Esophagus muscularis mucosa (tissue), 4 donors: ENCODE measurements at regions not wholly inside any gene's neighbourhood (a gene's known extent, or its start where the extent isn't known, plus 50 kb on each side); places are given as distances from the start of the nearest gene placed in this dataset.
"Not testable (repeated sequence)": the region's sequence is repeated elsewhere in the genome, so short reads cannot be mapped to it uniquely, and the experiment has no call there.

Experiments
- DNase-seq: peaks from one replicate; pipeline ENCODE4 v3.0.0-alpha.2; 2017; ENCODE audit errors: extremely low spot score
- H3K27ac ChIP-seq, 4 donors: fragments of 200-600 bp; sonication (generic); replicated peaks in 1 of 4; 1 replicate in 3 of 4; 2 replicates in 1 of 4; pipeline ENCODE4 v1.5.1; 2016 to 2019; ENCODE audit warnings: mild to moderate bottlenecking in 1 of 4
- H3K27me3 ChIP-seq, 4 donors: fragments of 200-600 bp; sonication (generic); one replicate each; pipeline versions ENCODE4 v1.5.1 to v1.6.0; 2016 to 2019
- H3K36me3 ChIP-seq, 4 donors: fragments of 200-600 bp; sonication (generic); one replicate each; pipeline ENCODE4 v1.5.1; 2016 to 2019
- H3K4me1 ChIP-seq, 4 donors: fragments of 200-600 bp; sonication (generic); one replicate each; pipeline ENCODE4 v1.5.1; 2016 to 2019
- H3K4me3 ChIP-seq, 4 donors: fragments of 200-600 bp; sonication (generic); 1 replicate in 2 of 4; 2 replicates in 2 of 4; pipeline ENCODE4 v1.5.1; 2016 to 2019; ENCODE audit warnings: mild to moderate bottlenecking in 4 of 4, moderate library complexity in 1 of 4
- H3K9me3 ChIP-seq, 4 donors: fragments of 200-600 bp; sonication (generic); 1 replicate in 3 of 4; 2 replicates in 1 of 4; pipeline ENCODE4 v1.5.1; 2016 to 2019
- CTCF ChIP-seq, 3 experiments: fragments of 200-600 bp in 2 of 3; fragments of 450-650 bp in 1 of 3; sonication (generic) in 2 of 3; IDR thresholded peaks; one replicate each; pipeline ENCODE4 v1.5.1; 2017 to 2019; ENCODE audit warnings: antibody characterized with exemption in 3 of 3, mild to moderate bottlenecking in 2 of 3, moderate library complexity in 1 of 3
- EP300 ChIP-seq: sonication (generic); formaldehyde crosslinking; IDR thresholded peaks from one replicate; pipeline ENCODE4 v1.6.1; 2017; ENCODE audit warnings: antibody characterized with exemption
- POLR2A ChIP-seq: fragments of 450-650 bp; IDR thresholded peaks from one replicate; pipeline ENCODE4 v1.6.1; 2017; ENCODE audit warnings: antibody characterized with exemption, moderate library complexity, mild to moderate bottlenecking, low read depth
- POLR2AphosphoS5 ChIP-seq, 2 donors: sonication (generic); formaldehyde crosslinking; IDR thresholded peaks; one replicate each; pipeline ENCODE4 v1.6.1; 2017; ENCODE audit warnings: antibody characterized with exemption in 2 of 2
- WGBS: methylation state at CpG from one replicate; pipeline ENCODE4 v1.1.5; 2018; 5-methylcytosine and 5-hydroxymethylcytosine counted together
- intact Hi-C: fragments of 100-400 bp; cut with DNase I; formaldehyde crosslinking; loops from one replicate; pipeline ENCODE4 v1.15.1; 2023

GRCh38 chr4:148557793-148558192 lies 115.6 kb upstream of the NR3C2 start:
- 85% methylated on average over 3 of the region's 3 CpGs for WGBS
- no peaks in the 10 kb centered on the region for H3K4me1 ChIP-seq
- DNase-seq = no peak
- intact Hi-C loops = no loop called here
- no peaks in the 10 kb centered on the region for H3K36me3 ChIP-seq
- TF ChIP-seq POLR2AphosphoS5 (IDR thresholded peaks at IDR 0.05) (no peak), POLR2A (no peak), CTCF (IDR thresholded peaks at IDR 0.05) (no peak)
- H3K4me3 ChIP-seq = no peak overlapping the region
- H3K9me3 ChIP-seq = no peaks in the 10 kb centered on the region
- no peaks in the 10 kb centered on the region for H3K27me3 ChIP-seq
- H3K27ac ChIP-seq = no peak overlapping the region

- no peak for TF ChIP-seq CTCF (IDR thresholded peaks at IDR 0.05)
- no peak for TF ChIP-seq EP300
- TF ChIP-seq POLR2A = no peak
- TF ChIP-seq POLR2AphosphoS5 (IDR thresholded peaks at IDR 0.05) = no peak
- 97% methylated on average over 1 of the region's 1 CpG for whole genome bisulfite sequencing
- no peaks in the 10 kb centered on the region for H3K36me3 ChIP-seq
- intact Hi-C loops = no loop called here
- no peaks in the 10 kb centered on the region for H3K4me1 ChIP-seq
- no peaks in the 10 kb centered on the region for H3K27me3 ChIP-seq
- H3K4me3 ChIP-seq = no peak overlapping the region
- no peaks in the 10 kb centered on the region for H3K9me3 ChIP-seq
- no peak for DNase-seq
- H3K27ac ChIP-seq = no peak overlapping the region
These were observed 108.6 kb upstream of the NR3C2 start for GRCh38 chr4:148550788-148551187.

GRCh38 chr4:148542922-148543623 lies 100.9 kb upstream of the NR3C2 start:
- Histone ChIP-seq H3K4me1 (no peaks in the 10 kb centered on the region), H3K27ac (no peak overlapping the region), H3K27me3 (no peaks in the 10 kb centered on the region), H3K36me3 (no peaks in the 10 kb centered on the region), H3K4me3 (no peak overlapping the region), H3K9me3 (no peaks in the 10 kb centered on the region)
- no peak for TF ChIP-seq POLR2AphosphoS5 (IDR thresholded peaks at IDR 0.05)
- TF ChIP-seq POLR2A = no peak
- no peak for TF ChIP-seq CTCF (IDR thresholded peaks at IDR 0.05)
- no peak for TF ChIP-seq EP300
- intact Hi-C loops = no loop called here
- 94% methylated on average over 4 of the region's 4 CpGs for WGBS
- DNase-seq = no peak

- no peaks in the 10 kb centered on the region for H3K27me3 ChIP-seq
- H3K4me3 ChIP-seq = no peak overlapping the region
- H3K4me1 ChIP-seq = no peaks in the 10 kb centered on the region
- H3K27ac ChIP-seq = no peak overlapping the region
- no peak for TF ChIP-seq EP300
- no peaks in the 10 kb centered on the region for H3K36me3 ChIP-seq
- 56% methylated on average over 4 of the region's 4 CpGs for WGBS
- no peaks in the 10 kb centered on the region for H3K9me3 ChIP-seq
- no peak for DNase-seq
- intact Hi-C loops = no loop called here
These were observed 98.6 kb upstream of the NR3C2 start for GRCh38 chr4:148540622-148541326.

GRCh38 chr4:148539387-148539786 lies 97.2 kb upstream of the NR3C2 start:
- Histone ChIP-seq H3K27me3 (no peaks in the 10 kb centered on the region), H3K27ac (no peak overlapping the region), H3K36me3 (no peaks in the 10 kb centered on the region), H3K4me1 (no peaks in the 10 kb centered on the region), H3K4me3 (no peak overlapping the region), H3K9me3 (peaks cover 0 to 10% (median 5%) of the 10 kb centered on the region in 4 donors)
- DNase-seq = no peak
- intact Hi-C loops = no loop called here
- 81% methylated on average over 3 of the region's 3 CpGs for WGBS
- TF ChIP-seq EP300 = no peak
- TF ChIP-seq POLR2A = no peak
- TF ChIP-seq CTCF (IDR thresholded peaks at IDR 0.05) = no peak
- TF ChIP-seq POLR2AphosphoS5 (IDR thresholded peaks at IDR 0.05) = no peak

- 93% methylated on average over 1 of the region's 1 CpG for WGBS
These were observed 91.6 kb upstream of the NR3C2 start for GRCh38 chr4:148533851-148534250.

More at GRCh38 chr4:148533851-148534250, 91.6 kb upstream of the NR3C2 start:
- H3K4me1 ChIP-seq, intact Hi-C loops, H3K27ac ChIP-seq, H3K4me3 ChIP-seq, H3K36me3 ChIP-seq, H3K27me3 ChIP-seq, DNase-seq: not testable (repeated sequence)
- peaks cover 0 to 38% (median 28%) of the 10 kb centered on the region in 4 donors for H3K9me3 ChIP-seq
